Adrenal gland (tissue), 9 donors: ENCODE measurements at regions not wholly inside any gene's neighbourhood (a gene's known extent, or its start where the extent isn't known, plus 50 kb on each side); places are given as distances from the start of the nearest gene placed in this dataset.

Experiments used
- DNase-seq, 7 donors: peaks; one replicate each; pipeline ENCODE4 v3.0.0-alpha.2; 2019 to 2020
- H3K27ac ChIP-seq, 5 donors: fragments of 200-600 bp; sonication (generic) in 4 of 5; 1 replicate in 3 of 5; 2 replicates in 2 of 5; pipeline versions ENCODE4 v1.5.1 to v1.8.0; 2016 to 2020; ENCODE audit warnings: mild to moderate bottlenecking in 1 of 5
- H3K27me3 ChIP-seq: fragments of 200-600 bp; 2 replicates; pipeline ENCODE4 v1.8.0; 2021
- H3K36me3 ChIP-seq, 2 donors: fragments of 200-600 bp; replicated peaks in 1 of 2; 1 replicate in 1 of 2; 2 replicates in 1 of 2; pipeline versions ENCODE4 v1.5.1 to v1.8.0; 2018 to 2022
- H3K4me1 ChIP-seq, 2 donors: fragments of 200-600 bp; replicated peaks in 1 of 2; 1 replicate in 1 of 2; 2 replicates in 1 of 2; pipeline versions ENCODE4 v1.5.1 to v1.8.0; 2018 to 2021
- H3K4me3 ChIP-seq, 4 donors: fragments of 200-600 bp; sonication (generic) in 3 of 4; one replicate each; pipeline ENCODE4 v1.5.1; 2016 to 2018
- H3K9me3 ChIP-seq, 3 donors: fragments of 200-600 bp; sonication (generic) in 1 of 3; replicated peaks in 1 of 3; 1 replicate in 2 of 3; 2 replicates in 1 of 3; pipeline versions ENCODE4 v1.5.1 to v1.8.0; 2016 to 2021
- CTCF ChIP-seq, 6 experiments: fragments of 450-650 bp in 4 of 6; fragments of 200-600 bp in 2 of 6; sonication (generic) in 1 of 6; IDR thresholded peaks; 1 replicate in 5 of 6; 2 replicates in 1 of 6; pipeline versions ENCODE4 v1.5.1 to v1.8.0; 2016 to 2021; ENCODE audit warnings: antibody characterized with exemption in 6 of 6, mild to moderate bottlenecking in 2 of 6, moderate library complexity in 1 of 6
- POLR2A ChIP-seq, 2 donors: fragments of 450-650 bp; IDR thresholded peaks; one replicate each; pipeline ENCODE4 v1.6.1; 2017; ENCODE audit warnings: antibody characterized with exemption in 2 of 2, mild to moderate bottlenecking in 2 of 2, moderate library complexity in 1 of 2
- WGBS, 4 donors: extraction: QIAGEN DNeasy Blood & Tissue Kit in 2 of 4; methylation state at CpG; one replicate each; pipeline versions ENCODE4 v1.1.5 to v1.1.7; 2013 to 2017; 5-methylcytosine and 5-hydroxymethylcytosine counted together
- intact Hi-C, 2 donors: fragments of 100-400 bp; cut with DNase I; formaldehyde crosslinking; loops; one replicate each; pipeline versions ENCODE4 v1.14.1 to v1.15.0; 2022 to 2023
- donor health status: healthy with polysubstance abuse.
- donor health status: Bipolar disorder and iron deficiency.
- donor health status: DM: yes; HTN: yes; CAD: no.
- donor health status: DM: no; HTN: no; CAD: no.
- donor health status: DM: no; HTN: no; CAD: no.

DNA sequence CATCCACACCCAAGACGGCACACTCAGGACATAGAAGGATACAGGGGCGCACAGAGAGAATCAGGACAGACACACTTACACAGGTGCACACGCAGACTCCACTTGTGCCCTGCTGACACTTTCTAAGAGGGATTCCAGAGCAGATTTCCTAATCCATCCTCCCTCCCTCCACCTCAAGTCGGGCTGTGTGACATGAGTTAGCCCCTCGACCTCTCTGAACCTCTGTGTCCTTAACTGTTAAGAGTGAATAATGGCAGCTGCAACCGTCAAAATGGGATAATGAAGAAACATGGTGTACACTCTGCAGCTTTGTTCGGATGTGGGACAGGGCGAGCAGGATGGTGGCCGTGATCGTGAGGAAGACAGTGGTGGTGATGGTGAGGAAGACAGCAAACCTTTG, 100.1 kb downstream of the CPN2 start:
- Histone ChIP-seq H3K27me3 (no peaks in the 10 kb centered on the region), H3K4me1 (peaks cover 0 to 21% of the 10 kb centered on the region in 2 donors), H3K36me3 (no peaks in the 10 kb centered on the region), H3K9me3 (no peaks in the 10 kb centered on the region), H3K27ac (peak overlapping the region in 1 of 5 donors; percentile 17), H3K4me3 (no peak overlapping the region)
- DNase-seq: no peak
- intact Hi-C loops: no loop called here
- TF ChIP-seq CTCF (IDR thresholded peaks at IDR 0.05) (no peak), POLR2A (IDR thresholded peaks at IDR 0.05) (no peak)
- WGBS, 4 donors: 67 to 74% (median 73%) methylated on average over 10 of the region's 10 CpGs

- Histone ChIP-seq H3K4me1 (peaks cover 0 to 21% of the 10 kb centered on the region in 2 donors), H3K4me3 (no peak overlapping the region), H3K27ac (peak overlapping the region in 1 of 5 donors; percentile 17), H3K36me3 (no peaks in the 10 kb centered on the region), H3K9me3 (no peaks in the 10 kb centered on the region), H3K27me3 (no peaks in the 10 kb centered on the region)
- WGBS, 4 donors: 25 to 59% (median 47%) methylated on average over 2 to 6 of the region's 6 CpGs
- TF ChIP-seq CTCF (IDR thresholded peaks at IDR 0.05) (no peak), POLR2A (IDR thresholded peaks at IDR 0.05) (no peak)
- intact Hi-C loops: no loop called here
- DNase-seq: peak in 4 of 7 donors; percentile 50 to 68 (median 62)
These were observed 99.7 kb downstream of the CPN2 start for GRCh38 chr3:194251461-194251860.

DNA sequence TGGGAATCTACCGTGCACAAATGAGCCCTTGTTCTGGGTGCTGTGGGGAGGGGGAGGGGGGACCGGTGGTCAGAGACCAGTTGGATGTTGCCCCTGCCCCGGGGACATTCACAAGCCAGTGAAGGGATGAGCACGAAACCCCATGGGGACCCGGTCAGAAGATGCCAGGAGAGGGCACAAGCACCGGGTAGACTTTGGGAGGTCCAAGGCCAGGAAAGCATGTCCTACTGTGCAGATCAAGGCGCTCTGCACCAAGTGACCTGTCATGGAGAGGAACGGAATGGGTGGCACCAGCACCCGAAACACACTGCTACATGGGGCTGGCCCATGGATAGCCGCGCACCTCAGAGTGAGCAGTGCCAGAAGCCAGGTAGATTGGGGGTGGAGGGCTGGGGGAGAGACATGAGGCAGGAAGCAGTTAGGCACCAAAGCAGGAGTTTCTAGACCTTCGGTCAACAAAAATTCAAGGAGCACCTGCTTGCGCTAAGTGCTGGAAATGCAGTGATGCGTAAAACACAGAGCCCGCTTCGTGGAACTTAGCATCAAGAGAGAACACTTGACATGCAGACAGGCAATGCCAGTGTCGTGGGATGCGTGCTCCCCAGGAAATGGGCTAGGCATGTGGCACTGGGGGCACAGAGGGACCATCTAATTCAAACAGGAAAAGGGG, 99.1 kb downstream of the CPN2 start:
- no peak for DNase-seq
- no peaks in the 10 kb centered on the region for H3K27me3 ChIP-seq
- H3K9me3 ChIP-seq: no peaks in the 10 kb centered on the region
- peaks cover 0 to 21% of the 10 kb centered on the region in 2 donors for H3K4me1 ChIP-seq
- intact Hi-C loops: no loop called here
- no peaks in the 10 kb centered on the region for H3K36me3 ChIP-seq
- H3K27ac ChIP-seq: no peak overlapping the region
- H3K4me3 ChIP-seq: no peak overlapping the region
- TF ChIP-seq POLR2A (IDR thresholded peaks at IDR 0.05) (no peak), CTCF (IDR thresholded peaks at IDR 0.05) (no peak)
- 93 to 97% (median 94%) methylated on average over 18 of the region's 18 CpGs for WGBS, 4 donors

GRCh38 chr3:194253270-194253669, 97.9 kb downstream of the CPN2 start:
- DNase-seq: no peak
- Histone ChIP-seq H3K9me3 (no peaks in the 10 kb centered on the region), H3K27ac (no peak overlapping the region), H3K27me3 (no peaks in the 10 kb centered on the region), H3K4me3 (no peak overlapping the region), H3K4me1 (peaks cover 0 to 21% of the 10 kb centered on the region in 2 donors), H3K36me3 (no peaks in the 10 kb centered on the region)
- TF ChIP-seq POLR2A (IDR thresholded peaks at IDR 0.05) (no peak), CTCF (IDR thresholded peaks at IDR 0.05) (no peak)
- 71 to 97% (median 75%) methylated on average over 4 of the region's 4 CpGs for WGBS, 4 donors
- intact Hi-C loops: no loop called here
